ENCODE measurements at regions not wholly inside any gene's neighbourhood (a gene's known extent, or its start where the extent isn't known, plus 50 kb on each side); places are given as distances from the start of the nearest gene placed in this dataset.

GRCh38 chr10:61337741-61338140 is 115.4 kb downstream of the TMEM26 start:
- FAIRE-seq = no peak
- DNase-seq = no peak
- WGBS, 2 donors = 92 to 94% methylated on average over 3 of the region's 3 CpGs
- H3K9me3 ChIP-seq = no peaks in the 10 kb centered on the region
- H3K27ac ChIP-seq = no peak overlapping the region
- TF ChIP-seq CTCF (IDR thresholded peaks at IDR 0.05) = no peak
- H3K4me3 ChIP-seq = no peak overlapping the region
- H3K27me3 ChIP-seq = no peaks in the 10 kb centered on the region
- no peaks in the 10 kb centered on the region for H3K4me1 ChIP-seq
- H3K36me3 ChIP-seq = no peaks in the 10 kb centered on the region
- intact Hi-C loops (cut with DNase I) = no loop called here
- ATAC-seq = no peak

- FAIRE-seq = no peak
- Histone ChIP-seq H3K4me1 (no peaks in the 10 kb centered on the region), H3K27me3 (no peaks in the 10 kb centered on the region), H3K36me3 (no peaks in the 10 kb centered on the region), H3K4me3 (no peak overlapping the region), H3K27ac (no peak overlapping the region), H3K9me3 (no peaks in the 10 kb centered on the region)
- TF ChIP-seq CTCF (IDR thresholded peaks at IDR 0.05) = no peak
- intact Hi-C loops (cut with DNase I) = no loop called here
- WGBS, 2 donors = 68 to 73% methylated on average over 4 of the region's 4 CpGs
- no peak for ATAC-seq
- no peak for DNase-seq
Measured at GRCh38 chr10:61336831-61337230, 116.3 kb downstream of the TMEM26 start.

- ATAC-seq (no peak), FAIRE-seq (no peak)
- no peak overlapping the region for H3K4me3 ChIP-seq
Measured at GRCh38 chr10:61335359-61335758, 117.8 kb downstream of the TMEM26 start.

GRCh38 chr10:61332581-61332980 is 120.6 kb downstream of the TMEM26 start:
- FAIRE-seq (no peak), ATAC-seq (no peak), DNase-seq (no peak)
- Histone ChIP-seq H3K4me1 (no peaks in the 10 kb centered on the region), H3K27me3 (no peaks in the 10 kb centered on the region), H3K36me3 (no peaks in the 10 kb centered on the region), H3K4me3 (no peak overlapping the region), H3K9me3 (no peaks in the 10 kb centered on the region), H3K27ac (no peak overlapping the region)
- 31 to 33% methylated on average over 4 of the region's 4 CpGs for WGBS, 2 donors
- intact Hi-C loops (cut with DNase I) = no loop called here
- TF ChIP-seq CTCF (IDR thresholded peaks at IDR 0.05) = no peak

More at GRCh38 chr10:61335359-61335758, 117.8 kb downstream of the TMEM26 start:
- Histone ChIP-seq H3K27me3 (no peaks in the 10 kb centered on the region), H3K4me1 (no peaks in the 10 kb centered on the region), H3K36me3 (no peaks in the 10 kb centered on the region), H3K27ac (no peak overlapping the region), H3K9me3 (no peaks in the 10 kb centered on the region)
- TF ChIP-seq CTCF (IDR thresholded peaks at IDR 0.05) = no peak
- intact Hi-C loops (cut with DNase I) = no loop called here
- DNase-seq = no peak

- intact Hi-C loops (cut with DNase I) = no loop called here
- WGBS, 2 donors = 67 to 73% methylated on average over 3 of the region's 3 CpGs
Measured at GRCh38 chr10:61330669-61331068, 122.5 kb downstream of the TMEM26 start.

More at GRCh38 chr10:61330669-61331068, 122.5 kb downstream of the TMEM26 start:
- Histone ChIP-seq H3K4me1 (no peaks in the 10 kb centered on the region), H3K36me3 (no peaks in the 10 kb centered on the region), H3K27me3 (no peaks in the 10 kb centered on the region), H3K27ac (no peak overlapping the region), H3K9me3 (no peaks in the 10 kb centered on the region), H3K4me3 (no peak overlapping the region)
- TF ChIP-seq CTCF (IDR thresholded peaks at IDR 0.05) = no peak
- FAIRE-seq (no peak), DNase-seq (no peak), ATAC-seq (no peak)
